ENCODE measurements at regions not wholly inside any gene's neighbourhood (a gene's known extent, or its start where the extent isn't known, plus 50 kb on each side); places are given as distances from the start of the nearest gene placed in this dataset.

GRCh38 chr9:106797299-106797698 lies 65.7 kb upstream of the ZNF462 start:
- no peak overlapping the region for H3K9ac ChIP-seq (ENCODE audit: low read length)
- TF ChIP-seq EP300 (conservative IDR thresholded peaks at IDR 0.05; ENCODE audit: poor library complexity, severe bottlenecking) = no peak
- no peak for TF ChIP-seq SMC3 (conservative IDR thresholded peaks at IDR 0.05; ENCODE audit: poor library complexity)
- TF ChIP-seq CTCF (IDR thresholded peaks at IDR 0.05; ENCODE audit: poor library complexity, severe bottlenecking) = no peak
- no peak for TF ChIP-seq TAF1 (IDR thresholded peaks at IDR 0.05; ENCODE audit: low read depth)
- TF ChIP-seq POLR2AphosphoS5 (IDR thresholded peaks at IDR 0.05) = no peak
- no peak for TF ChIP-seq MXI1 (conservative IDR thresholded peaks at IDR 0.05; ENCODE audit: poor library complexity, severe bottlenecking)
- TF ChIP-seq EZH2 (IDR thresholded peaks at IDR 0.05; ENCODE audit: borderline replicate concordance, insufficient read depth, low read length, poor library complexity, severe bottlenecking) = no peak
- no peak for TF ChIP-seq RAD21 (conservative IDR thresholded peaks at IDR 0.05)
- no peak for TF ChIP-seq REST (IDR thresholded peaks at IDR 0.05; ENCODE audit: borderline replicate concordance)
- H2AFZ ChIP-seq (ENCODE audit: low read depth, low read length) = no peak overlapping the region
- no peaks in the 10 kb centered on the region for H3F3A ChIP-seq (ENCODE audit: insufficient read depth, low read length, poor library complexity, severe bottlenecking)
- no peaks in the 10 kb centered on the region for H3K9me3 ChIP-seq (ENCODE audit: low read length)
- no peaks in the 10 kb centered on the region for H4K20me1 ChIP-seq (ENCODE audit: insufficient read depth)
- peaks cover 5% of the 10 kb centered on the region for H3K27me3 ChIP-seq (ENCODE audit: insufficient read depth, low read depth, low read length)
- no peaks in the 10 kb centered on the region for H3K79me2 ChIP-seq (replicated peaks; ENCODE audit: insufficient read depth, low read length)
- no peaks in the 10 kb centered on the region for H3K9me2 ChIP-seq (ENCODE audit: insufficient read depth, low read length)
- no peak overlapping the region for H3K4me2 ChIP-seq (ENCODE audit: low read length)
- H3K27ac ChIP-seq (ENCODE audit: low read length) = no peak overlapping the region
- no peaks in the 10 kb centered on the region for H3K36me3 ChIP-seq (ENCODE audit: insufficient read depth, low read length)
- no peak overlapping the region for H3K4me3 ChIP-seq (ENCODE audit: low read length)

GRCh38 chr9:106798016-106798799 lies 64.8 kb upstream of the ZNF462 start:
- Histone ChIP-seq H3K9me2 (ENCODE audit: insufficient read depth, low read length) (no peaks in the 10 kb centered on the region), H3K27me3 (ENCODE audit: insufficient read depth, low read depth, low read length) (peaks cover 5% of the 10 kb centered on the region), H3K27ac (ENCODE audit: low read length) (no peak overlapping the region), H2AFZ (ENCODE audit: low read depth, low read length) (no peak overlapping the region), H3K9me3 (ENCODE audit: low read length) (no peaks in the 10 kb centered on the region), H3K4me2 (ENCODE audit: low read length) (peak overlapping the region; percentile 6), H3K36me3 (ENCODE audit: insufficient read depth, low read length) (no peaks in the 10 kb centered on the region), H3K79me2 (replicated peaks; ENCODE audit: insufficient read depth, low read length) (no peaks in the 10 kb centered on the region), H4K20me1 (ENCODE audit: insufficient read depth) (no peaks in the 10 kb centered on the region), H3K9ac (ENCODE audit: low read length) (no peak overlapping the region), H3K4me3 (ENCODE audit: low read length) (peak overlapping the region; percentile 34), H3F3A (ENCODE audit: insufficient read depth, low read length, poor library complexity, severe bottlenecking) (no peaks in the 10 kb centered on the region)
- TF ChIP-seq MXI1 (conservative IDR thresholded peaks at IDR 0.05; ENCODE audit: poor library complexity, severe bottlenecking) (no peak), EP300 (conservative IDR thresholded peaks at IDR 0.05; ENCODE audit: poor library complexity, severe bottlenecking) (peak; percentile 98), POLR2AphosphoS5 (IDR thresholded peaks at IDR 0.05) (peak; percentile 93), REST (IDR thresholded peaks at IDR 0.05; ENCODE audit: borderline replicate concordance) (peak; percentile 84)

Data from neural cell (in vitro differentiated cells).